ENCODE measurements at regions not wholly inside any gene's neighbourhood (a gene's known extent, or its start where the extent isn't known, plus 50 kb on each side); places are given as distances from the start of the nearest gene placed in this dataset.

DNA sequence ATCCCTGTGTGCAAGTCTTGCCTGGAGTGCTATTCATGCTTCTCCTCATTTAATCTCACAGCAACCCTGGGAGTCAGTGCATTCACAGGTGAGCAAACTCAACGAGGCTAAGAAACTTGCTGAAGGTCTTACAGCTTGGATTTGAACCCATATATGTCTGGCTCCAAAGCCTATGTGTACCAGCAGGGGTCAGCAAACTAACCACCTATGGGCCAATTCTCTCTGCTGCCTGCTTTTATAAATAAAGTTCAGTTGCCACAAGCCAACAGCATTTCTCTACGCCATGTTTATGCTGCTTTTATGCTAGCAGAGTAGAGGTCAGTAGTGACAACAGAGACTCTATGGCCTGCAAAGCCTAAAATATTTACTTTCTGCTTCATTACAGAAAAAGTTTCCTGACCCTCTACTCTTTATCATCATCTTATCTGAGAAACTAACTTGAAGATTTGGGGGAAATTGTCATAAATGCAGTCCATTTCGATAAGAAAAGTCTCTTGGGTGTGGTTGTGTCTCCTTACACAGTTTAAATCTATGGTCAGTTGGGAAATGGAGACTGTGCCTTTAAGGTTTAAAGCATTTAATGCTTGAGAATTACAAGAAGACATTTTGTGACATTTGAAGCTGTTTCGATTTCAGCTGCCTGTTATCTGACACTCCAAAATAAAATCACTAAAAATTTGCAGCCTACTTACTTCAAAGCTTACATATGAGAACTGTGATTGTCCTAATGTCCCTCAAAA is 137.7 kb downstream of the PRELID2 start:
- DNase-seq (ENCODE audit: extremely low spot score, unreplicated experiment): no peak
- TF ChIP-seq, protein P1, sequence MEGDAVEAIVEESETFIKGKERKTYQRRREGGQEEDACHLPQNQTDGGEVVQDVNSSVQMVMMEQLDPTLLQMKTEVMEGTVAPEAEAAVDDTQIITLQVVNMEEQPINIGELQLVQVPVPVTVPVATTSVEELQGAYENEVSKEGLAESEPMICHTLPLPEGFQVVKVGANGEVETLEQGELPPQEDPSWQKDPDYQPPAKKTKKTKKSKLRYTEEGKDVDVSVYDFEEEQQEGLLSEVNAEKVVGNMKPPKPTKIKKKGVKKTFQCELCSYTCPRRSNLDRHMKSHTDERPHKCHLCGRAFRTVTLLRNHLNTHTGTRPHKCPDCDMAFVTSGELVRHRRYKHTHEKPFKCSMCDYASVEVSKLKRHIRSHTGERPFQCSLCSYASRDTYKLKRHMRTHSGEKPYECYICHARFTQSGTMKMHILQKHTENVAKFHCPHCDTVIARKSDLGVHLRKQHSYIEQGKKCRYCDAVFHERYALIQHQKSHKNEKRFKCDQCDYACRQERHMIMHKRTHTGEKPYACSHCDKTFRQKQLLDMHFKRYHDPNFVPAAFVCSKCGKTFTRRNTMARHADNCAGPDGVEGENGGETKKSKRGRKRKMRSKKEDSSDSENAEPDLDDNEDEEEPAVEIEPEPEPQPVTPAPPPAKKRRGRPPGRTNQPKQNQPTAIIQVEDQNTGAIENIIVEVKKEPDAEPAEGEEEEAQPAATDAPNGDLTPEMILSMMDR (conservative IDR thresholded peaks at IDR 0.05): peak; percentile 64
- Mint-ChIP-seq H3K4me3 (no peak overlapping the region), H3K36me3 (no peaks in the 10 kb centered on the region), H3K4me1 (ENCODE audit: unreplicated experiment) (no peaks in the 10 kb centered on the region), H3K27me3 (peaks cover 2% of the 10 kb centered on the region), H3K9me3 (no peaks in the 10 kb centered on the region), H3K27ac (no peak overlapping the region)

GRCh38 chr5:145689235-145689634 is 145.9 kb downstream of the PRELID2 start:
- H3K9me3 Mint-ChIP-seq: peaks cover 6% of the 10 kb centered on the region
- no peak overlapping the region for H3K27ac Mint-ChIP-seq
- TF ChIP-seq, protein P1 (conservative IDR thresholded peaks at IDR 0.05): no peak
- no peaks in the 10 kb centered on the region for H3K27me3 Mint-ChIP-seq
- no peak overlapping the region for H3K4me3 Mint-ChIP-seq
- no peaks in the 10 kb centered on the region for H3K4me1 Mint-ChIP-seq (ENCODE audit: unreplicated experiment)
- DNase-seq (ENCODE audit: extremely low spot score, unreplicated experiment): no peak
- no peaks in the 10 kb centered on the region for H3K36me3 Mint-ChIP-seq

DNA sequence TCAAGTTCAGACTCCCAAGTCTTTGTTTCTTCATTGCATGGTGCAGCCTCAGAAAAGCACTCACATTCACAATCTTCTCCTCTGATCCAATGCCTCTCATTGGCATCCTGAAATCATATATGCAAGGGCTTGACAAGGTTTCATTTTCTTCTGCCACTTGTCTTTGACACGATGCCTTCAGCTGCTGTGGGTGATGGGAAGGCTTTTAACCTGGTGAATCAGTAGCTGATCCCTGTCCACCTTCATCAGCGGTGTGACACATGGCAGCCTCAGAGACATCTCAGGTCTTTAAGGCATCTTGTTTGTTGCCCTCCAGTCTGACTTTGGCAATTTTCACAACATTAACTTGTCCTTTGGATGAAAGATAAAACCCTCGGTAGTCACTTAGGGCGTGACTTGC is 147.2 kb downstream of the PRELID2 start:
- H3K27me3 Mint-ChIP-seq: no peaks in the 10 kb centered on the region
- no peak overlapping the region for H3K27ac Mint-ChIP-seq
- no peaks in the 10 kb centered on the region for H3K4me1 Mint-ChIP-seq (ENCODE audit: unreplicated experiment)
- peaks cover 6% of the 10 kb centered on the region for H3K9me3 Mint-ChIP-seq
- TF ChIP-seq, protein P1 (conservative IDR thresholded peaks at IDR 0.05): no peak
- H3K4me3 Mint-ChIP-seq: no peak overlapping the region
- no peaks in the 10 kb centered on the region for H3K36me3 Mint-ChIP-seq
- no peak for DNase-seq (ENCODE audit: extremely low spot score, unreplicated experiment)

DNA sequence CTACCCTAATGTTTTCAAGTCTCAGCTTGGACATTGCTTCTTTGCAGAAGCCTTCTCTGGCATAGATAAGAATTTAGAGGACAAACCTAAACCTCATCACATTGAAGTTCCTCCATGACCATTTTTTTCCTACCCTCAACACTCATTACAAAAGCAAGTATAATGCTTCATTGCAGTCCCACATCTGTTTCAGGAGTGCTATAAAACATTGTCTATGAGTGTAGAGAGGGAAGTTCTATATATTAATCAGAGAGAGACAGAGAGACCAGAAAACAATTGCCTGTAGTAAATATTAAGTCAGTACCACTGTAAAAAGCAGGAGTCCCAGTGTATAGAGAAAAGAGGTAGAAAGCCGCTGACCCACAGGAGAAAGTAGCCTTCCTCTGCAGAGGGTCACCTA is 149.7 kb downstream of the PRELID2 start:
- Mint-ChIP-seq H3K27ac (no peak overlapping the region), H3K27me3 (no peaks in the 10 kb centered on the region), H3K9me3 (peaks cover 11% of the 10 kb centered on the region), H3K4me1 (ENCODE audit: unreplicated experiment) (peaks cover 9% of the 10 kb centered on the region), H3K36me3 (no peaks in the 10 kb centered on the region), H3K4me3 (no peak overlapping the region)
- DNase-seq (ENCODE audit: extremely low spot score, unreplicated experiment): no peak
- TF ChIP-seq, protein P1 (conservative IDR thresholded peaks at IDR 0.05): no peak

DNA sequence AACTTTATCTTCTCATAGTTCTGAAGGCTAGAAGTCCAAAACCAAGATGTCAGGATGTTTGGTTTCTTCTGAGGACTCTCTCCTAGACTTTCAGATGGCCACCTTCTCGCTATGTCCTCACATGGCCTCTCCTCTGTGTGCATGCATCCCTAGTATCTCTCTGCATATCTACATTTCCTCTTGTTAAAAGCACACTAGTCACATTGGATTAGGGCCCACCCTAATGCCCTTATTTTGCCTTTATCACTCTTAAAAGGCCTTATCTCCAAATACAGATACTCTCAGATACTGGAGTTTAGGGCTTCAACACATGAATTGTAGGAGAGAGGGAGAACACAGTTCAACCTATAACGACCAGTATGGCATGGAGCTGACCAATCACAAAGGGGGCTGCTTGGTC is 151.7 kb downstream of the PRELID2 start:
- no peaks in the 10 kb centered on the region for H3K27me3 Mint-ChIP-seq
- DNase-seq (ENCODE audit: extremely low spot score, unreplicated experiment): no peak

More for the DNA sequence above, 151.7 kb downstream of the PRELID2 start:
- peaks cover 9% of the 10 kb centered on the region for H3K4me1 Mint-ChIP-seq (ENCODE audit: unreplicated experiment)
- H3K27ac Mint-ChIP-seq: no peak overlapping the region
- H3K36me3 Mint-ChIP-seq: no peaks in the 10 kb centered on the region
- peaks cover 11% of the 10 kb centered on the region for H3K9me3 Mint-ChIP-seq
- H3K4me3 Mint-ChIP-seq: no peak overlapping the region
- TF ChIP-seq, protein P1 (conservative IDR thresholded peaks at IDR 0.05): no peak
